H1 (cell line): ENCODE measurements at regions not wholly inside any gene's neighbourhood (a gene's known extent, or its start where the extent isn't known, plus 50 kb on each side); places are given as distances from the start of the nearest gene placed in this dataset.
A peak's percentile ranks its signal among the peaks of the same experiment; 100 is the strongest.

Source experiments
- CTCF ChIA-PET: fragments of 300-600 bp; sonication (Branson Sonifier 250); formaldehyde crosslinking; loops from one replicate; lab custom pipeline; 2021; ENCODE audit not compliant: partially characterized antibody; lab: Charles Lee
- POLR2A ChIA-PET: fragments of 300-600 bp; sonication (Branson Sonifier 250); formaldehyde crosslinking; loops from one replicate; lab custom pipeline; 2021; ENCODE audit warnings: inconsistent platforms; ENCODE audit not compliant: partially characterized antibody; lab: Charles Lee
- DNase-seq, 2 experiments: peaks; one replicate each; pipeline versions ENCODE4 v3.0.0 to v3.0.0-alpha.2; 2010 to 2022; ENCODE audit warnings: low spot score in 2 of 2, low read depth in 1 of 2, mixed read lengths in 1 of 2
- FAIRE-seq: peaks from 2 replicates; lab custom pipeline; 2011; peaks lifted over from hg19 to GRCh38; lab: Jason Lieb, UNC
- H2AFZ ChIP-seq: 2 replicates; pipeline ENCODE4 v1.8.1; 2012; ENCODE audit warnings: low read length, inconsistent platforms
- H2AK5ac ChIP-seq: 2 replicates; pipeline ENCODE4 v1.6.1; 2013; ENCODE audit warnings: low read depth, low read length
- H2BK120ac ChIP-seq: replicated peaks from 2 replicates; pipeline ENCODE3; 2013; ENCODE audit warnings: low read depth, low read length, inconsistent platforms
- H2BK12ac ChIP-seq: 2 replicates; pipeline ENCODE4 v1.6.1; 2013; ENCODE audit warnings: low read depth, low read length
- H2BK15ac ChIP-seq: 2 replicates; pipeline ENCODE4 v1.6.1; 2013; ENCODE audit warnings: low read length
- H2BK20ac ChIP-seq: 2 replicates; pipeline ENCODE4 v1.6.1; 2013; ENCODE audit warnings: low read length
- H2BK5ac ChIP-seq: 2 replicates; pipeline ENCODE4 v1.6.1; 2013; ENCODE audit warnings: low read depth, low read length
- H3K14ac ChIP-seq: 2 replicates; pipeline ENCODE4 v1.6.1; 2013; ENCODE audit warnings: inconsistent platforms; ENCODE audit not compliant: insufficient read length
- H3K18ac ChIP-seq: 2 replicates; pipeline ENCODE4 v1.6.1; 2013; ENCODE audit warnings: low read length; ENCODE audit errors: extremely low read depth
- H3K23ac ChIP-seq: 2 replicates; pipeline ENCODE4 v1.6.1; 2013; ENCODE audit warnings: inconsistent platforms; ENCODE audit not compliant: insufficient read length
- H3K23me2 ChIP-seq: 2 replicates; pipeline ENCODE4 v1.6.1; 2013; ENCODE audit warnings: low read depth, low read length
- H3K27ac ChIP-seq: 2 replicates; pipeline ENCODE4 v1.6.1; 2011; ENCODE audit warnings: low read depth, low read length, inconsistent platforms
- H3K27me3 ChIP-seq, 4 experiments: replicated peaks in 1 of 4; 1 replicate in 1 of 4; 2 replicates in 3 of 4; pipeline versions ENCODE4 v1.6.1 to v1.8.1; 2011 to 2013; ENCODE audit warnings: low read length in 3 of 4, mild to moderate bottlenecking in 3 of 4, inconsistent platforms in 2 of 4, mixed read lengths in 2 of 4, moderate library complexity in 1 of 4; ENCODE audit not compliant: control insufficient read depth in 3 of 4, insufficient read depth in 3 of 4; ENCODE audit errors: extremely low read depth in 1 of 4
- H3K36me3 ChIP-seq, 4 experiments: 2 replicates each; pipeline versions ENCODE4 v1.6.1 to v1.8.1; 2011 to 2013; ENCODE audit warnings: mild to moderate bottlenecking in 4 of 4, low read length in 3 of 4, moderate library complexity in 2 of 4, control low read depth in 1 of 4, inconsistent platforms in 1 of 4; ENCODE audit not compliant: insufficient read depth in 4 of 4, control insufficient read depth in 2 of 4
- H3K4ac ChIP-seq: replicated peaks from 2 replicates; pipeline ENCODE3; 2013; ENCODE audit warnings: low read length, low read depth, mixed read lengths, inconsistent platforms; ENCODE audit not compliant: insufficient read length
- H3K4me1 ChIP-seq, 4 experiments: replicated peaks in 1 of 4; 1 replicate in 1 of 4; 2 replicates in 3 of 4; pipeline versions ENCODE4 v1.6.1 to v1.8.1; 2011 to 2013; ENCODE audit warnings: low read length in 3 of 4, inconsistent platforms in 2 of 4, mixed read lengths in 1 of 4; ENCODE audit not compliant: insufficient read depth in 4 of 4, control insufficient read depth in 3 of 4
- H3K4me2 ChIP-seq, 2 experiments: 2 replicates each; pipeline versions ENCODE4 v1.6.1 to v1.8.1; 2011 to 2013; ENCODE audit warnings: low read depth in 2 of 2, low read length in 2 of 2, control low read depth in 1 of 2, inconsistent platforms in 1 of 2, mild to moderate bottlenecking in 1 of 2; ENCODE audit not compliant: insufficient read depth in 1 of 2
- H3K4me3 ChIP-seq, 4 experiments: fragments of 200-600, 300-600 bp in 1 of 4; sonication (generic), shearing (Covaris generic), sonication (Bioruptor Twin) in 1 of 4; 2 replicates each; pipeline versions ENCODE4 v1.5.1 to v1.8.1; 2011 to 2016; ENCODE audit warnings: low read length in 4 of 4, low read depth in 3 of 4, control low read depth in 2 of 4, inconsistent platforms in 2 of 4, mild to moderate bottlenecking in 2 of 4, mixed read lengths in 1 of 4, moderate library complexity in 1 of 4; ENCODE audit not compliant: insufficient read depth in 2 of 4; ENCODE audit errors: extremely low read depth in 1 of 4
- H3K56ac ChIP-seq: replicated peaks from 2 replicates; pipeline ENCODE3; 2013; ENCODE audit warnings: low read depth, mild to moderate bottlenecking, mixed read lengths, low read length, inconsistent platforms; ENCODE audit not compliant: insufficient read length
- H3K79me1 ChIP-seq: 2 replicates; pipeline ENCODE4 v1.6.1; 2013; ENCODE audit warnings: low read depth, low read length, control low read depth
- H3K79me2 ChIP-seq, 2 experiments: 2 replicates each; pipeline versions ENCODE4 v1.6.1 to v1.8.1; 2012 to 2013; ENCODE audit warnings: low read length in 2 of 2, mild to moderate bottlenecking in 2 of 2, inconsistent platforms in 1 of 2; ENCODE audit not compliant: insufficient read depth in 2 of 2, control insufficient read depth in 1 of 2
- H3K9ac ChIP-seq, 4 experiments: replicated peaks in 1 of 4; 1 replicate in 1 of 4; 2 replicates in 3 of 4; pipeline versions ENCODE4 v1.6.1 to v1.8.1; 2011 to 2013; ENCODE audit warnings: low read depth in 3 of 4, low read length in 3 of 4, control low read depth in 2 of 4, mild to moderate bottlenecking in 2 of 4, moderate library complexity in 2 of 4, inconsistent platforms in 1 of 4; ENCODE audit errors: extremely low read depth in 1 of 4
- H3K9me3 ChIP-seq, 2 experiments: 2 replicates each; pipeline versions ENCODE4 v1.6.1 to v1.8.1; 2012 to 2013; ENCODE audit warnings: mild to moderate bottlenecking in 2 of 2, moderate library complexity in 2 of 2, control low read depth in 1 of 2, inconsistent platforms in 1 of 2, low read depth in 1 of 2, low read length in 1 of 2, mixed read lengths in 1 of 2; ENCODE audit not compliant: insufficient read depth in 2 of 2
- H4K20me1 ChIP-seq, 2 experiments: replicated peaks in 1 of 2; 2 replicates each; pipeline versions ENCODE3 to v1.8.1; 2011 to 2013; ENCODE audit warnings: inconsistent platforms in 2 of 2, low read length in 2 of 2, mild to moderate bottlenecking in 1 of 2; ENCODE audit not compliant: insufficient read depth in 2 of 2, control insufficient read depth in 1 of 2
- H4K5ac ChIP-seq: 2 replicates; pipeline ENCODE4 v1.6.1; 2013; ENCODE audit warnings: low read length, low read depth, mixed read lengths, inconsistent platforms; ENCODE audit not compliant: insufficient read length
- H4K8ac ChIP-seq: 2 replicates; pipeline ENCODE4 v1.8.0; 2013; ENCODE audit warnings: mild to moderate bottlenecking, moderate library complexity, low read length, inconsistent platforms; ENCODE audit not compliant: insufficient read depth; ENCODE audit errors: extremely low read depth
- H4K91ac ChIP-seq: replicated peaks from 2 replicates; pipeline ENCODE3; 2013; ENCODE audit warnings: low read length, mixed read lengths, inconsistent platforms; ENCODE audit not compliant: insufficient read length
- RAD21 ChIP-seq, 2 experiments: IDR thresholded peaks in 1 of 2; conservative IDR thresholded peaks in 1 of 2; 2 replicates each; pipeline ENCODE4 v1.6.1; 2011; ENCODE audit warnings: low read depth in 2 of 2, low read length in 2 of 2, improper control_type of control experiment in 1 of 2, inconsistent platforms in 1 of 2, mild to moderate bottlenecking in 1 of 2, moderate library complexity in 1 of 2
- TAF1 ChIP-seq: IDR thresholded peaks from 2 replicates; pipeline ENCODE4 v1.6.1; 2011; ENCODE audit warnings: mild to moderate bottlenecking, low read depth, low read length
- WGBS, 2 experiments: shearing (Covaris generic) in 1 of 2; methylation state at CpG; one replicate each; pipeline versions ENCODE4 v1.1.6 to v1.1.7; 2013 to 2015; ENCODE audit warnings: low lambda C conversion rate in 2 of 2, mixed read lengths in 2 of 2, inconsistent platforms in 1 of 2, low coverage in 1 of 2, missing lambda C conversion rate in 1 of 2; ENCODE audit not compliant: insufficient replicate concordance in 2 of 2, insufficient coverage in 1 of 2, insufficient read length in 1 of 2; ENCODE audit errors: extremely low coverage in 1 of 2, missing lambda C conversion rate in 1 of 2; 5-methylcytosine and 5-hydroxymethylcytosine counted together
- TF ChIP-seq, protein P1 (sequence below), 3 experiments: IDR thresholded peaks; 1 replicate in 2 of 3; 2 replicates in 1 of 3; pipeline versions ENCODE4 v1.5.1 to v1.6.1; 2011; ENCODE audit warnings: low read length in 3 of 3, mild to moderate bottlenecking in 3 of 3, inconsistent platforms in 2 of 3, low read depth in 1 of 3, moderate library complexity in 1 of 3; ENCODE audit not compliant: insufficient read depth in 1 of 3; ENCODE audit errors: control extremely low read depth in 1 of 3

DNA sequence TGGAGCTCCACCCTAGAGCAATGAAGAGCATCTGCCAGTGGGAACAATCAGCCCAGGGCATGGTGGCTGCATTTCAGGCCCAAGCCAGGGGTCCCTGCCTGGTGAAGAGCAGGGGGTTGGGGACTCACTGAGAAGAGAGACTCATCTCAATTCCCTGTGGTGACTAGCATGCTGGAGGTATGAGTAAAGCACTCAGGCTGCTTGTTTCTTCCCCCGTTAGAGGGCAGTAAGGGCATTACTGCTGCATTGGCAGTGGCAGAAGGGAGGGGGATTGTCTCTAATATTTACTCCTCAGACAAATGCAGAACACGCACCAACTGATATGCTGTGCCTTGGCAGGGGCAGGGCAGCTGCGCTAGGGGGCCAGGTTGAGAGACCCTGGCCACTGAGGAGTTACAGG lies 329.1 kb downstream of the SLITRK5 start:
- H2BK15ac ChIP-seq: no peak overlapping the region
- POLR2A ChIA-PET: no interaction called here
- no peaks in the 10 kb centered on the region for H4K20me1 ChIP-seq
- H2BK5ac ChIP-seq: no peak overlapping the region
- H3K27me3 ChIP-seq: no peaks in the 10 kb centered on the region
- H4K8ac ChIP-seq: no peak overlapping the region; the same call in 1 of the 2 replicates
- H2AK5ac ChIP-seq: no peak overlapping the region
- TF ChIP-seq TAF1: no peak
- TF ChIP-seq, protein P1, sequence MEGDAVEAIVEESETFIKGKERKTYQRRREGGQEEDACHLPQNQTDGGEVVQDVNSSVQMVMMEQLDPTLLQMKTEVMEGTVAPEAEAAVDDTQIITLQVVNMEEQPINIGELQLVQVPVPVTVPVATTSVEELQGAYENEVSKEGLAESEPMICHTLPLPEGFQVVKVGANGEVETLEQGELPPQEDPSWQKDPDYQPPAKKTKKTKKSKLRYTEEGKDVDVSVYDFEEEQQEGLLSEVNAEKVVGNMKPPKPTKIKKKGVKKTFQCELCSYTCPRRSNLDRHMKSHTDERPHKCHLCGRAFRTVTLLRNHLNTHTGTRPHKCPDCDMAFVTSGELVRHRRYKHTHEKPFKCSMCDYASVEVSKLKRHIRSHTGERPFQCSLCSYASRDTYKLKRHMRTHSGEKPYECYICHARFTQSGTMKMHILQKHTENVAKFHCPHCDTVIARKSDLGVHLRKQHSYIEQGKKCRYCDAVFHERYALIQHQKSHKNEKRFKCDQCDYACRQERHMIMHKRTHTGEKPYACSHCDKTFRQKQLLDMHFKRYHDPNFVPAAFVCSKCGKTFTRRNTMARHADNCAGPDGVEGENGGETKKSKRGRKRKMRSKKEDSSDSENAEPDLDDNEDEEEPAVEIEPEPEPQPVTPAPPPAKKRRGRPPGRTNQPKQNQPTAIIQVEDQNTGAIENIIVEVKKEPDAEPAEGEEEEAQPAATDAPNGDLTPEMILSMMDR (IDR thresholded peaks at IDR 0.05; ENCODE audit: control extremely low read depth in 1 of 3, insufficient read depth in 1 of 3, low read depth in 1 of 3, low read length in 3 of 3): peak in 1 of 3 experiments; percentile 9; a peak in 2 of 4 replicates
- TF ChIP-seq RAD21 (IDR thresholded peaks at IDR 0.05 in 1 of 2, conservative IDR thresholded peaks at IDR 0.05 in 1 of 2; ENCODE audit: low read depth in 2 of 2, low read length in 2 of 2): peak in 1 of 2 experiments; percentile 34; a peak in 2 of 4 replicates
- no peaks in the 10 kb centered on the region for H3K4me1 ChIP-seq
- no peak overlapping the region for H3K14ac ChIP-seq
- no peak for DNase-seq
- H3K79me2 ChIP-seq: no peaks in the 10 kb centered on the region
- peaks cover 7 to 8% of the 10 kb centered on the region in 2 experiments for H3K9me3 ChIP-seq
- H2AFZ ChIP-seq: peak overlapping the region; percentile 57
- no peak overlapping the region for H2BK20ac ChIP-seq
- no peak overlapping the region for H3K27ac ChIP-seq
- no peak overlapping the region for H3K23ac ChIP-seq
- no peaks in the 10 kb centered on the region for H3K23me2 ChIP-seq
- H3K36me3 ChIP-seq: no peaks in the 10 kb centered on the region
- no peak overlapping the region for H4K91ac ChIP-seq
- H3K56ac ChIP-seq: no peak overlapping the region
- CTCF ChIA-PET: interaction anchor here (1.2 to 2.5 kb wide), 7 partner anchors 9 to 1057 kb away, joined by 3 to 10 read pairs (median 4); no protein-coding TSS in a partner anchor
- H3K9ac ChIP-seq: no peak overlapping the region
- H2BK120ac ChIP-seq: no peak overlapping the region
- WGBS, 2 experiments: 87% methylated on average over 3 of the region's 3 CpGs; no CpG with 5 or more reads in 1 of the 2 experiments
- H3K4me2 ChIP-seq: no peak overlapping the region
- H3K18ac ChIP-seq: no peak overlapping the region; the same call in 1 of the 2 replicates
- FAIRE-seq: no peak
- H3K79me1 ChIP-seq: no peaks in the 10 kb centered on the region
- no peak overlapping the region for H3K4ac ChIP-seq
- no peak overlapping the region for H2BK12ac ChIP-seq
- no peak overlapping the region for H3K4me3 ChIP-seq
- H4K5ac ChIP-seq: no peak overlapping the region
